ENCODE measurements at regions not wholly inside any gene's neighbourhood (a gene's known extent, or its start where the extent isn't known, plus 50 kb on each side); places are given as distances from the start of the nearest gene placed in this dataset.

DNA sequence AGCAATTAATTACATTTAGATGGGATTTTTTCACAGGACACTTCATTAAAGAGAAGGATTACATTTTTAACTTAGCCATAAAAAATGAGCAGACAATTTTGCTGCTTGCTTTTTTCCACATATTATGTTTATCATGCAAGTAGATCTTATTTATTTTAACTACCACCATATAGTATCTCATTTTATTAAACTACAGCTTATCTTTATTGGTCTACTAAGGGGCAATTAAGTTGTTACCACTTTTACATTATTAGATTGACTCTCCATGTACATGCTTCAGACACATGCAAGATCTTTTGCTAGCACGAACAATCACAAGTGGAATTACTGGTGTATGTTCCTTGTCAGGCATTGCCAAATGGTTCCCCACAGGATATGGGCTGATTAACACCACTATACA is 99.8 kb upstream of the NFIA start:
- TF ChIP-seq, protein P1, sequence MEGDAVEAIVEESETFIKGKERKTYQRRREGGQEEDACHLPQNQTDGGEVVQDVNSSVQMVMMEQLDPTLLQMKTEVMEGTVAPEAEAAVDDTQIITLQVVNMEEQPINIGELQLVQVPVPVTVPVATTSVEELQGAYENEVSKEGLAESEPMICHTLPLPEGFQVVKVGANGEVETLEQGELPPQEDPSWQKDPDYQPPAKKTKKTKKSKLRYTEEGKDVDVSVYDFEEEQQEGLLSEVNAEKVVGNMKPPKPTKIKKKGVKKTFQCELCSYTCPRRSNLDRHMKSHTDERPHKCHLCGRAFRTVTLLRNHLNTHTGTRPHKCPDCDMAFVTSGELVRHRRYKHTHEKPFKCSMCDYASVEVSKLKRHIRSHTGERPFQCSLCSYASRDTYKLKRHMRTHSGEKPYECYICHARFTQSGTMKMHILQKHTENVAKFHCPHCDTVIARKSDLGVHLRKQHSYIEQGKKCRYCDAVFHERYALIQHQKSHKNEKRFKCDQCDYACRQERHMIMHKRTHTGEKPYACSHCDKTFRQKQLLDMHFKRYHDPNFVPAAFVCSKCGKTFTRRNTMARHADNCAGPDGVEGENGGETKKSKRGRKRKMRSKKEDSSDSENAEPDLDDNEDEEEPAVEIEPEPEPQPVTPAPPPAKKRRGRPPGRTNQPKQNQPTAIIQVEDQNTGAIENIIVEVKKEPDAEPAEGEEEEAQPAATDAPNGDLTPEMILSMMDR (IDR thresholded peaks at IDR 0.05) = no peak
- no peak for TF ChIP-seq ZFX (IDR thresholded peaks at IDR 0.05; ENCODE audit: borderline replicate concordance)
